Activated effector memory CD4-positive, alpha-beta T cell treated with anti-CD3 and anti-CD28 coated beads, Interleukin-2, amount 50 U/mL, for 16 hours (primary cell): ENCODE measurements at regions not wholly inside any gene's neighbourhood (a gene's known extent, or its start where the extent isn't known, plus 50 kb on each side); places are given as distances from the start of the nearest gene placed in this dataset.

Source experiments
- DNase-seq: peaks from one replicate; pipeline ENCODE4 v3.0.0-alpha.2; 2020

DNA sequence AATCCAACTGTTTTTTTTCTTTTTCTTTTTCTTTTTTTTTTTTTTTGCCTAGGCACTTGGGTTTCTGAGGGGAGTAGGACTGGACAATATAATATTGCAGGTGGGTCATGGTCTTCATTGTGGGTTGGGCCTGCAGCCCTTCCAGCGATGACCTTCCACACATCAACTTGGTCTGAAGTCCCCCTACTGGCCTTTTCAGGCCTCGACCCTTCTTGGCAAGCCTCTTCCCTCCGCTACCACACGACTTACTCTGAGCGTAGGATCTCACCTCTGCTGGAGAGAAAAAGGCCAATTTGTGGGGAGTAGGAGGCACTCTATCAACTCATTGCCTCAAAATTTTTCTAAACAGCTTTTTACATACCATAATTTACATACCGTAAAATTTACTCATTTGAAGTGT is 51.1 kb upstream of the GRIK3 start:
- no peak for DNase-seq

DNA sequence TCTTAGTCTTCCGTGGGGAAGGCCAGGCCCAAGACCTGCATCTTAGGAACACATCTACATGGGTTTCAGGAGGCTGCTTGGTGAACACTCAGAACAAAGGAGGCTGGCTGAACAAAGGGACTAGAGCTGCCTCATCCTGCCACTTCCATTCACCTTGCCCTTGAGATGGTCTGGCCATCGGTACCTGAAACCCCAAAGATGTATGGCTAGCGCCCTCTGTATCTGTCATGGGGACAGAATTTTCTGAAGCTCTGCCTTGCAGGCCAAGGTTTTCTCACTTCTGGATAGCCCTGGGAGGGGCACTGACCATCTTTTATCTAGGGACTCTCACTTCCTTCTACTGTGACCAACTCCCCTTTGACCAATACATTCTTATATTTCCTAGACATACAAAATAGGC is 55.4 kb upstream of the GRIK3 start:
- no peak for DNase-seq

DNA sequence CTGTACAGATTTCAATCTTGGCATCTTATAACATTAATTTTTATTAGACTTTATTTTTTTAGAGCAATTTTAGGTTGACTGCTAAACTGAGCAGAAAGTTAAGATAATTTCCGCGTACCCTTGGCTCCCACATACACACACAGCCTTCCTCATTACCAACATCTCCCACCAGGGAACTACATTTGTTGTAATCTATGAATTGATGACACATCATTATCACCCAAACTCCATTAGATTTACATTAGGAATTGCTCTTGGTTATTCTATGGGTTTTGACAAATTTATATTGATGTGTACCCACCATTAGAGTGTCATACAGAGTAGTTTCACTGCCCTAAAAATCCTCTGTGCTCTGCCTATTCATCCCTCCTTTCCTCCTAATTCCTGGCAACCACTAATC is 56.4 kb upstream of the GRIK3 start:
- DNase-seq, result no peak

DNA sequence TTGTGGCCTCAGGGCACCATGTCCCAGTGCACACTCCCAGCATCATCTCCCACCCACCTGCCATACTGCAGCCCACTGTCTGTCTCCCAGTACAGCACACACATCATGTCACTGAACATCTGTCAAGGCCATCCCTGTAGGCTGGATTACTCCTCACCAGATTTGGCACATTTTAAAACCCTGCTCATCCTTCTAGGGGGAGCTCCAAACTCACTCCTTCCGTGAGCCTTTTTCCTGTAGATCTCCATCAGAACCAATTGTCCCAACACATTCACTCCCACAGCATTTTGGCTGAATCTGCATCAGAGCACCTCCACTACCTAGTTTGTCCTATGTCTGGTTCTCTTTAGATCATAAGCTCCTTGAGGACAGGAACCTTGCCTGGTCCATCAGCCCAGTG is 58.6 kb upstream of the GRIK3 start:
- no peak for DNase-seq

DNA sequence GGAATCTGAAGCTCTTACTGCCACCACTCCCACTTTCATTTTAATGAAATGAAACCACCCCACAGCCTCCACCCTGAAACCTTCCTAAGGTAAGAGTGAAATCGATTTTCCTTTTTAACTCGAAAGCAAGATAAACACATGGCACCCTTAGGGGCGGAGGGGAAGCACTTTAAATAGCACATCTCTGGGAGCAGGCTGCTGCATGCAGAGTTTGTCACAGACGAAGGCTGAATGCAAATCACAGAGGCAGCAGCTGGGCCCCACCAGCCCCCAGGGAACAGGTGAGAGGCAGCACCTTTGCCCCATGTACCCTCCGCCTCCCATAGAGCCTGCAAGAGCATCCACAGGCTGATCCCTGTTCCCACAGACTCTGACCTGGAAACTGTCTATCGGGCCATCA is 60.0 kb upstream of the GRIK3 start:
- DNase-seq, result no peak

DNA sequence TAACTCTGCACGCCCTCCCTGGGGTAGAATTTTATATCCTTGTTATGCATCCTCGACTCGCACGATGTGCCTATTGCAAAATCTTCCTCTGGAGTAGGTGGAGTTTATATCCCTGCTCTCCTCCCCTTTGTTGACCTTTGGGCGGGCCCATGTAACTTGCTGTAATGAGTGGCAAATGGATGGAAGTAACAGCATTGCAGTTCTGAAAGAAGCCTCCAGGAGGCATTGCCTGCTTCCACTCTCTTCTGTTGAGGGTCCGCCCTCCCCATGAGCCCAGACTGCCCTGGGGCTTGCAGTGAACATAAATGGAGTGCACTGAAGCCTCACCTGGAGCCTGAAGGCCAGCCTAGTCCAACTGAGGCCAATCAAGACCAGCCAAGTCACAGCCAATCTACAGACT is 62.2 kb upstream of the GRIK3 start:
- DNase-seq, result no peak

DNA sequence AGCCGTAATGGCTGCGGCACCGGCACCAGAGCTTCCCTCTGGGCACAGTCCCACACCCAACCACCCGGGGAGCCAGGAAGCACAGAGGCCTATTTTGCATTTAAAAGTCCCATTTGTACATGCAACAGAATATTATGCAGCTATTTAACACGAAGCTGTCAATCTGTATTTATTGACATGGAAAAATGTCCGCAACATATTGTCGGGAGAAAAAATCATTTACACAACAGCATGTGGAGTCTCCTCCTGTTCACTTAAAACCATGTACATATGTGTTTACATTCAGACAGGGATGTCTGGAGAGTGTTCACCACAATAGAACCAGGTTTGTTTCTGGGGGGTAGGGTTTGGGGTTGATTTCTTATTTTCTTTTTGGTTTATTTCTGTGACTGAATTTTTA is 63.4 kb upstream of the GRIK3 start:
- no peak for DNase-seq

DNA sequence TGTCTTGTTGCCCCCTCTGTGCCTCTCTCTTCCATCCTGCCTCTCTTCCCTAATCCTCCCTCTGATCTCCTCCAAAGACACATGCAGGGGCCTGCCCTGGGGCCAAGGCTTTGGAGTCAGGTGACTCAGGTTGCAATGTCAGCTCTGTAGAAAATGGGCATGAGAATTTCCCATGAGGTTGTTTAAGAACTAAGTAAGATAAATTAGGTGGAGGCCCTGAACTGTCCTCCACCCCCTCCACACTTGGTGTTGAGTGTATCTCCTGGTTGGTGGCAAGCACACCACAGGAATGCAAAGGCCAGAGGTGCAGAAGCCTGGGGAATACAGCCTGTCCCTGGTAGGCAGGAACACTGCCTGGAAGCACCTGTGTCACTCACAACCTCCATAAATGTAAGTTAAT is 63.9 kb upstream of the GRIK3 start:
- no peak for DNase-seq

DNA sequence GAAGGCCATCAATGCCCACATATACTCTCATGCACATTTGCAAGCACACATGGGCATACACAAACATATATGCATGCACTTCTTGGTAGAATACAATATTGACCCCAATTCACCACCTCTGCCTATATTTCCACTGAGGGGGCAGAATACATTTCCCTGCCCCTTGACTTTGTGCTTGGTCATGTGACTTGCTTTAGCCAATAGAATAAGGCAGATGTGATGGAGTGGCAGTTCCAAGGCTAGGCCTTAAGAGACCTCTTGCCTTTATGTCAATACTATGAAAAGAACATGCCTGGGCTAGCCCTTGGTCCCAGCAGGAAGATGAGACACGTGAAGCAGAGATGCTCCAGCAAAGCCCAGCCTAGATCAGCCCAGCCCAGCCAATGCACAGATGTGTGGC is 66.0 kb upstream of the GRIK3 start:
- no peak for DNase-seq

DNA sequence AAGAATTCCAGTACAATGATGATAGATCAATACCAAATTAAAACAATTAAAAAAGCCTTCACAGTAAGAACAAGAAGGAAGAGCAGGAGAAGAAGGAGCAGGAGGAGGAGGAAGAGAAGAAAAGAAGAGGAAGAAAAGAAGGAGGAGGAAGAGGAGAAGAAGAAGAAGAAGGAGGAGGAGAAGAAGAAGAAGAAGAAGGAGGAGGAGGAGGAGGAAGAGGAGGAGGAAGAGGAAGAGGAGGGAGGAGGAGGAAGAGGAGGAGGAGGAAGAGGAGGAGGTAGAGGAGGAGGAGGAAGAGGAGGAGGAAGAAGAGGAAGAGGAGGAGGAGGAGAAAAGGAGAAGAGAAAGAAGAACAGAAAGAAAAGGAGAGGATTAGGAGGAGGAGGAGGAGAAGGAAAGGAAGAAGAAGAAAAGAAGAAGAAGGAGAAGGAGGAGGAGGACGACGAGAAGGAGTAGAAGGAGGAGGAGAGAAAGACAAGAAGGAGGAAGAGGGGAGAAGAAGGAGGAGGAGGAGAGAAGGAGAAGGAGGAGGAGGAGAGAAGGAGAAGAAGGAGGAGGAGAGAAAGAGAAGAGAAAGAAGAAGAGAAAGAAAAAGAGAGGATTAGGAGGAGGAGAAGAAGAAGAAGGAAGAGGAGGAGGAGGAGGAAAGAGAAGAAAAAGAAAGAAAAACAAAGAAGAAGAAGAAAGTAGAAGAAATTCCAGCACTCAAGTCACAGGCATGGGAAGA is 68.5 kb upstream of the GRIK3 start:
- DNase-seq, result no peak

DNA sequence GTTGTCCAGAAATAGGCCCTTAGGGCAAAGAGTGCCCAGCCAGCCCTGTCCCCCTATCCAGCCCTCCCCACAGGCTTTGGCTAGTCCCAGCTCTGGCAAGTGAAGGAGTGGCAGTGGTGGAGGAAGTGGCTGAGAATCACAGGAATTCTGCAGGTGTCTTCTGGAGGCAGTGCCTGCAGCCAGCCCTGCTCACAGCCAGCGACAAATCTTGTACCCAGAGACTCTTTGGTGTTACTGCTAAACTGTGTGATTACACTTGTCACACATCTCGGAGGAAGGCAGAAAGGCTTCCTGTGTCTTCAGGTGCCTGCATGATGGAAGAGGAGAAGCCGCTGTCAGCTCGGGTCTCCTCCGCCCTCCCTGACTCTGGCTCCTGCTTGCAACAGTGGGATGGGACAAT is 71.6 kb upstream of the GRIK3 start:
- no peak for DNase-seq

DNA sequence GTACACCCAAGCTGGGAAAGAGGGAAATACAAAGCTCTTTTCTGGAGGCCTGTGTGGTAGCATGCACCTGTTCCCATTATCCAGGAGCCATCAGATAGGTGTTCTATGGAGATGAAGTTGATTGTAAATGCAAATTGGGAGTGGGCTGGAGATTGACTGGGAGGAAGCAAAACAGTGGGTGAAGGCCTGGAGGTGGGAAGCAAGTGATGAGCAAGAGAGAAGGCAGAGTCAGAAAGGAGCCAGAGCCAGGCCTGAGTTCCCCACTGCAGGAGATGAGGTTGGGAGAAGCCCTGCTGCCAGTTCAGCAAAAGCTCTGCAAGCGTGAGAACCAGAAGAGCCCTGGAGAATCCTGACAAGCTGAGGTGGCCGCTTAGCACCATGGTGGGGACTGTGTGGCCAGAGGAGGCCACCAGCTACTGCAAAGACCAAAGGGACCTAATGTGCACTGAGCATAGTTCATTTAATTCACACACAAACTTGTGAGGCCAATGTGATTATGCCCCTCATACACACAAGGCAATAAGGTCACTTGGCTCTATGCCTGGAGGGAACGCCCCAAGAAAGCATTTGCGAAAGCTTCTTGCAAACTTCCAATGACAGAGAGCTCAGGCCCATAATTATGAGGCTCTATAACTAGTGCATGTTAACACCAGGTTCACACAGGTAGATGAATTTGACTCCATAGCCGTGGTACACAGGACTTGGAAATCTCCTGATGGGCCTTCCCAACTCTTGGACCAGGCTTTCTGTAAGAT is 73.0 kb upstream of the GRIK3 start:
- no peak for DNase-seq

DNA sequence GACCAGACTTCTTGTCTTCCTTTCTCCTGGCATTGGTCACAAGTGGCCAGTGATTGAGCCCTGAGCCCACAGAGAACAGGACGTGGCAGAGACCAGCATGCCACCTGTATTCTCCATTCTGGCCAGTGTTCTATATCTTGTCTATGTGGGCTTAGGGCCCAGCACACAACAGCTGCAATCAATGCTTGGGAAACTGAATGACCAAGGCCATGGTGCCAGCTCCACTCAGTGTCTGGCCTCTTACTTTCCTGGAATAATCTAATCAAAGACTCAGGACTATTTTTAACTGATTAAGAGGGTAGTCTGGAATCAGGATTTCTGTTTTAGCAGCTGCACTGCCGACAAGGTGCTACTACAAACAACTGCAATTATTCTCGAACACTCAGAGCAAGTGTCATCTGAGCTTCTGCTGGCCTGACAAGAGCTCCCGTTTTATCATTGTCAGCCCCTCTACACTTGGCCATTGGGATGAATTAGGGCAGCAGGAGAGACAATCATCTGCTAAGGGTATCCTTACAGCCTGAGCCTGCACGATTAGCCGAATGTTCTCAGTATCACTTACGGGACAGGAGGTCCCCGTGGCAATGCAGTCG is 74.4 kb upstream of the GRIK3 start:
- no peak for DNase-seq

DNA sequence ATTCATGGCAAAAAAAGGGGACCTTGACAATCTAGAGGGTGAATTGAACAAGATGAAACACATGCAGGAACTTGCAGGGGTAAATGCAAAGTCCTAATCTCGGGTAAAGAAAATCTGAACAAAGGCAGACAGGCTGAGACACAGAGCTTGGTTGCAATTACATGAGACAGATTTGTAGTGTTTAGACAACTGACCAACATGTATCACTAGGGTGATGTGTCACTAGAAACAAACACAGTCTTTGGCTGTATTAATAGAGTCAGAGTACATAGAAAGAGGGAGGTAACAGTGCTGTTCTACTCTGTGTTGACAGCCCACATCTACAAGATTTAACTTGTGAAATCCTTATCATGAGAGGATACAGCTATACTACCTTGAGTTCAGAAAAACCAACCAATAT is 78.1 kb upstream of the GRIK3 start:
- no peak for DNase-seq

DNA sequence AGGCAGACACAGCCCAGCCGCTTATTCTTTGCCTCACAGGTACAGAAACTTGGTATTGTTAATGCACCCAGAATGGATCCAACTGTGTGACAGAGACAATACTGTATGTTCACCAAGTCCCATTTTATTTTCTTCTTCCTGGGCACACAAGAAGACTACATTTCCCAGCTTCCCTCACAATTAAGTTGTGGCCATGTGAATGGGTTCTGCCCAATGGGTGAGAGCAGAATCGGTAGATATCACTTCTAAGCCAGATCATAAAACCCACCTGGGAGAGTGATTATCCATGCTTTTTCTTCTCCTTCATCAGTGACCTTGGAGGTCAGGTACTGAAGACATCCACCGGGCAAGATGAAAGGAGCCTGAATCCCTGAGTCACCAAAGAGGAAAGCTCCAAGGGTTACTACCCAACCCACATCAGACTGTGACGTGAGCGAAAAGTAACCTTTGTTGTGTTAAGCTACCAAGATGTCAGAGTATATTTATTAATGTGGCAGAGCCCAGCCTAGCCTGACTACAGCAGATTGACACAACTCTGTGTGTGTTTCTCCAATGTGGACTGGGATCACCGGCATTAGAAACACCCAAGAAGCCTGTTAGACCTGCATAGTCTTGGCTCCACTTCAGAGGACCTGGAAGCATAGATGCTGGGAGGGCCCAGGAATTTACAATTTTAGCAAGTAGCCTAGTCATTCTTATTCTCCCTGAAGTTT is 79.1 kb upstream of the GRIK3 start:
- no peak for DNase-seq

DNA sequence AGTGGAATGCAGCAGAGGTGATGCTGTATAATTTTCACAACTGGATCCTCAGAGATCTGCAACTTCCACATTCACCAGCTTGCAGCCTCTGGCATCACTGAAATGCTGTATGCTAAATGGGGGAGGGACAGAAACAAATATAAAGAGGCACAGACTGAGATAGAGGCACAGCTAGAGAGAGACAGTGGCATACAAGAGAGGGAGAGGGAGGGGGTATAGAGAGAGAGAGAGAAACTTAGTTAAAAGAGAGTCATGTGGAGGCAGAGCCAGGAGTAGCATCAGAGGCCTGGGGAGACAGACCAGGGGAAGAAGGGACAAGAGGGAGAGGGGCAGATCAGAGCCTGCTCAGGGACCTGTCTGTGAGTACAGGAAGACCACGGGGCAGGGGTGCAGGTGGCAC is 84.5 kb upstream of the GRIK3 start:
- no peak for DNase-seq

DNA sequence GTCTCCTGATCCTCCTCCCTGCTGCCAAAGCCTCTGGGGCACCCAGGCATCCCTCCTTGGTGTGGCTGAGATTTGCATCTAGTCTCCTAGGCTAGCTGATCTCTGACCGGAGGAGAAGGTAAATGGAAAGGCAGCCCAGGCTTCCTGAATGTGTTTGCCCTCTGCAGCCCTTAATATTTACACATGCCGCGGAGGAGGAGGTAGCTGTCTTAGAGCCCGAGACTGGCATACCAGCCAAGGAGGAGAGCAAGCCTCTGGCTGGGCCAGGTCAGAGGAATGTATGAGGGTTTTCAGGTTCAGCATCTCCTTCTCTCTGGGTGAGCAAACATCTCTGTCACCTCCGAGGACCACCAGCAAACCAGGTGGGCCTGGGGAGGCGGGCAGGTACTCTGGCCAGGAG is 86.0 kb upstream of the GRIK3 start:
- DNase-seq, result no peak

DNA sequence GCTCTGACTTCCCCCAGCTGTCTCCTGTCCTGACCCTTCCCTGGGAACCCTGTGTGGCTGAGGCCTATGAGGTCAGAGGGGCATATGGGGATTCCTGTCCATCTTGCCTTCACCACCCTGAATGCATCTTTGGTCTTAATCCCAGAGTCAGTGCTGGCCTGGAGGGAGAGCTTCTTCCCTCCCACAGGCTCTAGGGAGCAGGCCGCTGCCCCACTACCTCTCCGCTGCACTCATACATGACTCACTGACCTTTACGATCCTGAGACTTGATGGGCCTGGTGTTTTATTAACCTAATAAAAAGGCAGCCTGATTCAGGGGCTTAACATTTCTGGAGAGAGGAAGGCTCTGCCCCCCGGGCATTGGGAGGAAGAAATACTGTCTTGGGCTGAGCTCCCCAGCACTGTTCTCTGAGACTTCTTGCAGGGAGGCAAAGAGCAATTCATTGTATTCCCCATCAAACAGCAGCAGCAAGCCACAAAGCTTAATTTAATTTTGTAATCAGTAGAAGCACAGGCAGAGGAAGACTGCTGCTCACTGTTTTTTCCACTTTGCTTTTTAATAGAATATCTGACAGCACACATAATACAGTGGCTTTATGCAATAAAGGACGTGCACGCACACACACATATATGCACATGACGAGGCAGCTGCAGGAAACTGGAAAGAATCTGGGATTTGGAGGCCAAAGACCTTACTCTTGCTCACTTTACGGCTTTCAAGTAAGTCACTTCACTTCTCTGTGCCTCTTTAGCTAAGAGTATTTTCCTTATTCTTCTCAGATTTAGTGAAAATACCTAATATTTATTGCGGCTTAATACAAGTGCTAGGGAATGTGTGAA is 89.2 kb upstream of the GRIK3 start:
- no peak for DNase-seq

DNA sequence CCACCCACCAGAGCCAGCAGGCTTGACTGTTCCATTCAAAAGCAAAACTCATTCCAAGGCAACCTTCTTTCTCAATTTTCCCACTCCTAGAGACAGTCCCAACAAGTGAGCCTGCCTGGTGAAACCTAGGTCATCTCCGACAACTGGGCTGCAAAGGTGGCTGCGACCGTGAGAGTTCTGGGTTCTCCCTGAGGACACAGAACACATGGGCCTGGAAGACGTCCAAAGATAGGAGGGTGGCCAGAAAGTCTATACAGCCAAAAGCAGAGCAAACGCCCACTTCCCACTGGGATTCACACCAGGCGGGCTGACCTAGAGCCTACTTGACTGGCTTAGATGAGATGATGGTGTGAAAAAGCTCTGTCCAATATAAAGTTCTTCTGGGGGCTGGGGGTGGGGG is 90.2 kb upstream of the GRIK3 start:
- DNase-seq, result no peak

DNA sequence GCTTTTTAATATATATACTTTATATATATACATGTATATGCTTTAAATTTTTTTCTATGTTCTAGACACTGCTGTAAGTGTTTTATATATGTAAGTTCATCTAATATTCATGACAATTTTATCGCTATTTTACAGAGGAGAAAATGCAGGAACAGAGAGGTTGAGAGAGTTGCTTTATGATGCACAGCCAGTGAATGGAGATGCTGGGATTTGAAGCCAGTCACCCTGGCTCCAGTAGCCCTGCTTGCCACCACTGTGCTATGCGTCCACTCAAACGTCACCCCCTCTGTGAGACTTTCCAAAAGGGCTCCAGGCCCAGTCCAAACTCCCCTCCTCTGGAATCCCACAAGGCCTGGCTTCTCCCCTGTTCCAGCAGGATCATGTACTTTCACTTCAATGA is 91.0 kb upstream of the GRIK3 start:
- no peak for DNase-seq

DNA sequence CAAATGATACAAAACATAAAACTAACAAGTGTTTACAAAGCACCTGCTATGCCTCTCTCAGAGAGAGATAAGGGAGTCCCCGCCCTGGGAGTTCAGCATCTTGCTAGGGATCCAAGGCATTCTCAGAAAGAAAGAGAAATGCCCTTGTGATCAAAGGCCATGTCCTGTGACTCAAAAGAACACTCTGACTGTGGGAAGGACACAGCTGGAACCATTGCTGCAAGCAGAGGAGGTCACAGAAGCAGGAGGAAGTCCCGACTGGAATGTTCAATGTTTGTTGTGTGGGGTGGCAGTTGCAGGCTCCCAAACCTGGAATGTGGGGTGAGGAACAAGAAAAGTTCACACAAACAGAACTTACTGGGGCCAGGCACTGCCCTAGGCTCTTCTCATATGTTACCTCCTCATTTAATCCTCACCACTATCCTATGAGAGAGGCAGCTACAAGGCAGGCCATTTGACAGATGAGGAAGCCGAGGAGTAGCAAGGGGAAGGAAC is 93.0 kb upstream of the GRIK3 start:
- no peak for DNase-seq

DNA sequence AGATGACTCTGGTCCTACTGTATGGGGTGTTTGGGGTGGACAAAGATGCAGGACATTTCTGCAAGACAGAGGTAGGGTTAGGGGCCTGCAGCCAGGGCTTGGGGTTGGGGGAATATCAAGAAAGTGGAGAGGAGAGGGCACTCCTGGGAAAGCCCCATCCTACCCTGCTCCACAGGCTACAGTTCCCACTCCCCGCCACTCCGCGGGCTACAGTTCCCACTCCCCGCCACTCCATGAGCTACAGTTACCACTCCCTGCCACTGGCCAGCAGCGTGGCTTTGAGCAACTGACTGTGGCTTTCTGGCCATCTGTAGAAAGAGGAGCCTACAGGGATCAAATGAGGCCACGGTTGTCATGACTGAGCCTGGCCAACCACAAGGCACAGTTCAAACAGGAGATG is 93.8 kb upstream of the GRIK3 start:
- no peak for DNase-seq
